ENCODE measurements at regions not wholly inside any gene's neighbourhood (a gene's known extent, or its start where the extent isn't known, plus 50 kb on each side); places are given as distances from the start of the nearest gene placed in this dataset.

DNA sequence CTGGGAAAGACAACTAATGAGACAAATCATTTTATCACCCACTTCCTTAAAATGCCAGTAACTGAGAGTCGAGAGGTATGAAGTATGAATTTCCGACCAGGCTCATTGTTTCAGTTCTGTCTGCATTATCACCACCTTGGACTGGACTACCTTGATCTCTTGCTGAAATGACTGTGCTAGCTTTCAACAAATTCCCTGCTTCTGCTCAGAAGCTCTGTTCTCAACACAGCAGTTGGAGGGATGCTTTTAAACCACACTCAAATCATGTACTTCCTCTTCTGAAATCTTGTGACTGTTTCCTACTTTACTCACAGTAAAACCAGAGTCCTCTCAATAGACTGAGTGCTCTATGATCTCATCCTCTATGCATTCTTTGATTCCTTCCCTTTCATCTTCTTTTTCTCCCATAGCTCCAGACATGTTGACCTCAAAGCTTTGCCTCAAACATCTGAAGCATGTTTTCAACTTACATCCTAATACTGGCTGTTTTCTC is 195.8 kb downstream of the KCNJ2 start:
- H3K4me3 ChIP-seq: no peak overlapping the region

DNA sequence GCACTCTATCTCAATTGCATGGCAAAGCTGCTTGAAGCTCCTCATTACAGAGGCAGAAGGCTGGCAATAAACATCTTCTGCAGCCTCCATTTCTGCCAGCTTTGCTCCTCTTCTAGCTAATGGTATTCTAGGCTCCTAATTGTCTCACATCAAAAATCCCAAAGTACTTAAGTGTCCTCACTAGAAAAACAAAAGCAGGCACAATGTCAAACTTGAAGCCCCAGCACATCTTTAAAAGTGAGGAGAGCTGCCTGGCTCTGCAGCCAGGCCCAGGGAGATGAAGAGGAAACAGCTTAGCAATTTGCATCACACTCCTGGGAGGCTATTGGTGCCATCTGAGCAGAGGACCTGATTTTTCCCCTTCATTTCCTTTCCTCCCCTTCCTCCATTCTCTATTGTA is 197.1 kb downstream of the KCNJ2 start:
- Histone ChIP-seq H3K4me3 (no peak overlapping the region), H3K27ac (no peak overlapping the region), H3K9me3 (no peaks in the 10 kb centered on the region), H3K27me3 (no peaks in the 10 kb centered on the region), H3K4me1 (no peaks in the 10 kb centered on the region), H3K36me3 (no peaks in the 10 kb centered on the region)
- DNase-seq: no peak
- intact Hi-C loops (cut with DNase I; ENCODE audit: low total_unique reads): no loop called here
- TF ChIP-seq, protein P1, sequence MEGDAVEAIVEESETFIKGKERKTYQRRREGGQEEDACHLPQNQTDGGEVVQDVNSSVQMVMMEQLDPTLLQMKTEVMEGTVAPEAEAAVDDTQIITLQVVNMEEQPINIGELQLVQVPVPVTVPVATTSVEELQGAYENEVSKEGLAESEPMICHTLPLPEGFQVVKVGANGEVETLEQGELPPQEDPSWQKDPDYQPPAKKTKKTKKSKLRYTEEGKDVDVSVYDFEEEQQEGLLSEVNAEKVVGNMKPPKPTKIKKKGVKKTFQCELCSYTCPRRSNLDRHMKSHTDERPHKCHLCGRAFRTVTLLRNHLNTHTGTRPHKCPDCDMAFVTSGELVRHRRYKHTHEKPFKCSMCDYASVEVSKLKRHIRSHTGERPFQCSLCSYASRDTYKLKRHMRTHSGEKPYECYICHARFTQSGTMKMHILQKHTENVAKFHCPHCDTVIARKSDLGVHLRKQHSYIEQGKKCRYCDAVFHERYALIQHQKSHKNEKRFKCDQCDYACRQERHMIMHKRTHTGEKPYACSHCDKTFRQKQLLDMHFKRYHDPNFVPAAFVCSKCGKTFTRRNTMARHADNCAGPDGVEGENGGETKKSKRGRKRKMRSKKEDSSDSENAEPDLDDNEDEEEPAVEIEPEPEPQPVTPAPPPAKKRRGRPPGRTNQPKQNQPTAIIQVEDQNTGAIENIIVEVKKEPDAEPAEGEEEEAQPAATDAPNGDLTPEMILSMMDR (IDR thresholded peaks at IDR 0.05): no peak

More for the DNA sequence above, 195.8 kb downstream of the KCNJ2 start:
- no peak overlapping the region for H3K27ac ChIP-seq
- TF ChIP-seq, protein P1 (IDR thresholded peaks at IDR 0.05): no peak
- no peaks in the 10 kb centered on the region for H3K9me3 ChIP-seq
- DNase-seq: no peak
- intact Hi-C loops (cut with DNase I; ENCODE audit: low total_unique reads): no loop called here
- H3K27me3 ChIP-seq: no peaks in the 10 kb centered on the region
- H3K4me1 ChIP-seq: no peaks in the 10 kb centered on the region
- no peaks in the 10 kb centered on the region for H3K36me3 ChIP-seq

DNA sequence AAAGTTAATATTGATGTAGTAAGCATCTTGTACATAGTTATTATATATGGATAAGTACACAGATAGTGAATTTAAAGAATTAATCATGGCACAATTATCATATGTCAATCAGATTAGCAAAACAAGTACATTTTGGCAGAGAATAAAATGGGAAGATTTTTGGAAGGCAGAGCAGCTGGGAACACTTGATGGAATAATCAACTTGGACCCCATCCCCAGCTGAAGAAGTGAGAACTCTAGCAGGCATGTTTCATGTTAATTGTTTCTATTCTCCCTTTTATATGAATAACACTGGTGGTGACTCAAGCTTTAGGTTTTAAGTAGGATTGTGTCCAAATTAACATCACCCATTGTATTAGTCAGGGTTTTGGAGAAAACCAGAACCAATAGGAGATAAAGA is 198.7 kb downstream of the KCNJ2 start:
- H3K9me3 ChIP-seq: no peaks in the 10 kb centered on the region
- no peaks in the 10 kb centered on the region for H3K4me1 ChIP-seq
- H3K36me3 ChIP-seq: no peaks in the 10 kb centered on the region
- DNase-seq: no peak
- no peaks in the 10 kb centered on the region for H3K27me3 ChIP-seq
- intact Hi-C loops (cut with DNase I; ENCODE audit: low total_unique reads): no loop called here
- TF ChIP-seq, protein P1 (IDR thresholded peaks at IDR 0.05): no peak
- no peak overlapping the region for H3K27ac ChIP-seq
- H3K4me3 ChIP-seq: no peak overlapping the region

DNA sequence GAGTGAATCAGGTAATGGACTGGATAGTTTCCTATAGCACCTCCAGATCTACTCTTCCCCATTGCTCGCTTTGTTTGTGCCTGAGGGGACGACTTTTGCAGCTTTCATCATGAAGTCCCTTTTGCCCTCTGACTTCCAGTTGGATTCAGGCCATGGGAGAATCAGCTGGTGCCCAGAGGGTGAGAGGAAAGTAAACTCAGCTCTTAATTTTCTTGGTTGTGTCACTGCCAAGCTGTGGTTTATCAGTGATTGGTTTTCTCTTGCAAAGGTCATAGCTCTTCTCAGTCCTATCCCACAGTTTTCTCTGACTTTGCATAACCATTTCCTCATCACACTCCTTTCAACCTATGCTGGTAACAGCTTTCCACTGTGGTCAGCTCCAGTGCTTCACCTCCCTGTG is 200.1 kb downstream of the KCNJ2 start:
- Histone ChIP-seq H3K9me3 (no peaks in the 10 kb centered on the region), H3K36me3 (no peaks in the 10 kb centered on the region), H3K4me1 (no peaks in the 10 kb centered on the region), H3K27ac (no peak overlapping the region), H3K4me3 (no peak overlapping the region), H3K27me3 (no peaks in the 10 kb centered on the region)
- intact Hi-C loops (cut with DNase I; ENCODE audit: low total_unique reads): no loop called here
- TF ChIP-seq, protein P1 (IDR thresholded peaks at IDR 0.05): no peak
- DNase-seq: no peak

DNA sequence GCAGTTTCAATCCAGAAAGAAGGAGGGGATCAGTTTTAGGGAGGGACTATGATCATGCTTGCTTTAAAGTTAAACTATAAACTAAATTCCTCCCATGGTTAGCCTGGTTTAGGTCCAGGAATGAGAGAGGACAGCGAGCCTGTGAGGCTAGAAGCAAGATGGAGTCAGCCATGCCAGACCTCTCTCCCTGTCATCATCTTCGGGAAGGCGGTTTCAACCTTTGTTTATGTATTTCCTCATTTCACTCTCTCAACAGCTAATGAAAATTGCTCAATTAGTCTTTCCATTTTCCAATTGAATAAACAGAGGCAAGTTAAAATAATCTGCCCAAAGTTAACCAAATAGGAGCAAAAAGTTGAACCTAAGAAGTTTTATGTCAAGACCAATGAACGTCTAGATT is 201.5 kb downstream of the KCNJ2 start:
- no peak for DNase-seq
- H3K4me3 ChIP-seq: no peak overlapping the region
- TF ChIP-seq, protein P1 (IDR thresholded peaks at IDR 0.05): no peak
- no peaks in the 10 kb centered on the region for H3K27me3 ChIP-seq
- no peaks in the 10 kb centered on the region for H3K9me3 ChIP-seq
- H3K36me3 ChIP-seq: no peaks in the 10 kb centered on the region
- intact Hi-C loops (cut with DNase I; ENCODE audit: low total_unique reads): no loop called here
- no peak overlapping the region for H3K27ac ChIP-seq
- H3K4me1 ChIP-seq: no peaks in the 10 kb centered on the region

DNA sequence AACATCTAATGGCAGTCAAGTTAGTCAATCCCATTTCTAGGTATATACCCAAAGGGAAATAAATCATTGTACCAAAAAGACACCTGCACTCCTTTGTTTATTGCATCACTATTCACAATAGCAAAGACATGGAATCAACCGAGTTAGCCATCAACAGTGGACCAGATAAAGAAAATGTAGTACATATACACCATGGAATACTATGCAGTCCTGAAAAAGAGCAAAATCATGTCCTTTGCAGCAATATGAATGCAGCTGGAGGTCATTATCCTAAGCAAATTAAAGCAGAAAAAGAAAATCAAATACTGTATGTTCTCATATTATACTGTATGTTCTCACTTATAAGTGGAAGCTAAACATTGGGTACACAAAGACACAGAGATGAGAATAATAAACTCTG is 204.0 kb downstream of the KCNJ2 start:
- Histone ChIP-seq H3K27me3 (no peaks in the 10 kb centered on the region), H3K4me1 (no peaks in the 10 kb centered on the region), H3K36me3 (no peaks in the 10 kb centered on the region), H3K9me3 (no peaks in the 10 kb centered on the region), H3K27ac (no peak overlapping the region), H3K4me3 (no peak overlapping the region)
- no peak for DNase-seq
- intact Hi-C loops (cut with DNase I; ENCODE audit: low total_unique reads): no loop called here
- TF ChIP-seq, protein P1 (IDR thresholded peaks at IDR 0.05): no peak

Data from tibial artery (tissue), 4 donors.